Sigmoid colon (tissue), 6 donors: ENCODE measurements at regions not wholly inside any gene's neighbourhood (a gene's known extent, or its start where the extent isn't known, plus 50 kb on each side); places are given as distances from the start of the nearest gene placed in this dataset.

Experiments
- DNase-seq: peaks from one replicate; pipeline ENCODE4 v3.0.0-alpha.2; 2019
- H3K27ac ChIP-seq, 4 donors: fragments of 200-600 bp; sonication (generic); one replicate each; pipeline ENCODE4 v1.5.1; 2016 to 2019; ENCODE audit warnings: mild to moderate bottlenecking in 1 of 4
- H3K27me3 ChIP-seq, 3 donors: fragments of 200-600 bp; sonication (generic); one replicate each; pipeline ENCODE4 v1.5.1; 2019; ENCODE audit warnings: mild to moderate bottlenecking in 1 of 3
- H3K36me3 ChIP-seq, 4 donors: fragments of 200-600 bp; sonication (generic); one replicate each; pipeline ENCODE4 v1.5.1; 2016 to 2019
- H3K4me1 ChIP-seq, 4 donors: fragments of 200-600 bp; sonication (generic); one replicate each; pipeline ENCODE4 v1.5.1; 2017 to 2019
- H3K4me3 ChIP-seq, 4 donors: fragments of 200-600 bp; sonication (generic); one replicate each; pipeline ENCODE4 v1.5.1; 2017 to 2019; ENCODE audit warnings: mild to moderate bottlenecking in 2 of 4, moderate library complexity in 1 of 4
- H3K9me3 ChIP-seq, 4 donors: fragments of 200-600 bp in 3 of 4; sonication (generic) in 3 of 4; one replicate each; pipeline versions ENCODE4 v1.5.1 to v1.6.1; 2013 to 2019
- CTCF ChIP-seq, 4 experiments: fragments of 450-650 bp in 3 of 4; fragments of 200-600 bp in 1 of 4; IDR thresholded peaks; one replicate each; pipeline ENCODE4 v1.5.1; 2016 to 2019; ENCODE audit warnings: antibody characterized with exemption in 4 of 4, mild to moderate bottlenecking in 3 of 4, moderate library complexity in 2 of 4
- EP300 ChIP-seq, 4 donors: sonication (generic); formaldehyde crosslinking; IDR thresholded peaks; one replicate each; pipeline ENCODE4 v1.6.1; 2017; ENCODE audit warnings: antibody characterized with exemption in 4 of 4
- POLR2A ChIP-seq, 2 donors: fragments of 450-650 bp; IDR thresholded peaks; one replicate each; pipeline ENCODE4 v1.6.1; 2016; ENCODE audit warnings: antibody characterized with exemption in 2 of 2, mild to moderate bottlenecking in 2 of 2, moderate library complexity in 2 of 2
- POLR2AphosphoS5 ChIP-seq, 4 donors: sonication (generic); formaldehyde crosslinking; IDR thresholded peaks; one replicate each; pipeline ENCODE4 v1.6.1; 2017; ENCODE audit warnings: antibody characterized with exemption in 4 of 4
- WGBS, 2 donors: extraction: QIAGEN DNeasy Blood & Tissue Kit; methylation state at CpG; one replicate each; pipeline ENCODE4 v1.1.7; 2013; 5-methylcytosine and 5-hydroxymethylcytosine counted together
- intact Hi-C: fragments of 100-400 bp; cut with DNase I; formaldehyde crosslinking; loops from one replicate; pipeline ENCODE4 v1.15.1; 2023
- donor health status: healthy with polysubstance abuse.
- donor health status: healthy.

- intact Hi-C loops = no loop called here
- WGBS, 2 donors = 86 to 90% methylated on average over 5 of the region's 5 CpGs
- no peaks in the 10 kb centered on the region for H3K9me3 ChIP-seq
- no peaks in the 10 kb centered on the region for H3K36me3 ChIP-seq
- H3K27me3 ChIP-seq = no peaks in the 10 kb centered on the region
- peaks cover 0 to 2% (median 0%) of the 10 kb centered on the region in 4 donors for H3K4me1 ChIP-seq
- H3K4me3 ChIP-seq = no peak overlapping the region
- no peak for DNase-seq
- no peak overlapping the region for H3K27ac ChIP-seq
- TF ChIP-seq POLR2AphosphoS5 (IDR thresholded peaks at IDR 0.05) (no peak), POLR2A (IDR thresholded peaks at IDR 0.05) (no peak), CTCF (IDR thresholded peaks at IDR 0.05) (no peak), EP300 (IDR thresholded peaks at IDR 0.05) (no peak)
These were observed 392.8 kb downstream of the SLITRK6 start for GRCh38 chr13:85406269-85406975.

GRCh38 chr13:85405316-85405897 lies 393.8 kb downstream of the SLITRK6 start:
- H3K4me1 ChIP-seq = no peaks in the 10 kb centered on the region
- intact Hi-C loops = no loop called here
- no peak for DNase-seq
- H3K4me3 ChIP-seq = no peak overlapping the region
- TF ChIP-seq EP300 (IDR thresholded peaks at IDR 0.05) = no peak
- TF ChIP-seq CTCF (IDR thresholded peaks at IDR 0.05) = no peak
- TF ChIP-seq POLR2A (IDR thresholded peaks at IDR 0.05) = no peak
- TF ChIP-seq POLR2AphosphoS5 (IDR thresholded peaks at IDR 0.05) = no peak
- 93 to 94% methylated on average over 13 of the region's 13 CpGs for WGBS, 2 donors
- no peaks in the 10 kb centered on the region for H3K9me3 ChIP-seq
- no peak overlapping the region for H3K27ac ChIP-seq
- no peaks in the 10 kb centered on the region for H3K36me3 ChIP-seq
- no peaks in the 10 kb centered on the region for H3K27me3 ChIP-seq

GRCh38 chr13:85386424-85386823 lies 412.8 kb downstream of the SLITRK6 start:
- 43 to 53% methylated on average over 3 of the region's 3 CpGs for whole genome bisulfite sequencing, 2 donors
- Histone ChIP-seq H3K27ac (no peak overlapping the region), H3K36me3 (no peaks in the 10 kb centered on the region), H3K9me3 (no peaks in the 10 kb centered on the region), H3K4me1 (no peaks in the 10 kb centered on the region), H3K4me3 (no peak overlapping the region), H3K27me3 (no peaks in the 10 kb centered on the region)
- DNase-seq = no peak
- intact Hi-C loops = no loop called here
- TF ChIP-seq CTCF (IDR thresholded peaks at IDR 0.05) = no peak
- TF ChIP-seq EP300 (IDR thresholded peaks at IDR 0.05) = no peak
- no peak for TF ChIP-seq POLR2AphosphoS5 (IDR thresholded peaks at IDR 0.05)

- intact Hi-C loops = no loop called here
- no peak for DNase-seq
- 80 to 91% methylated on average over 1 of the region's 1 CpG for WGBS, 2 donors
- H3K4me1 ChIP-seq = no peaks in the 10 kb centered on the region
- H3K27ac ChIP-seq = no peak overlapping the region
- no peak overlapping the region for H3K4me3 ChIP-seq
- TF ChIP-seq POLR2A (IDR thresholded peaks at IDR 0.05) (no peak), EP300 (IDR thresholded peaks at IDR 0.05) (no peak), POLR2AphosphoS5 (IDR thresholded peaks at IDR 0.05) (no peak), CTCF (IDR thresholded peaks at IDR 0.05) (no peak)
- H3K36me3 ChIP-seq = no peaks in the 10 kb centered on the region
- H3K27me3 ChIP-seq = no peaks in the 10 kb centered on the region
- no peaks in the 10 kb centered on the region for H3K9me3 ChIP-seq
These were observed 415.9 kb downstream of the SLITRK6 start for GRCh38 chr13:85383291-85383690.
